Nephron (organoid): ENCODE measurements at regions not wholly inside any gene's neighbourhood (a gene's known extent, or its start where the extent isn't known, plus 50 kb on each side); places are given as distances from the start of the nearest gene placed in this dataset.

Source experiments
- H3K27ac Mint-ChIP-seq, 3 experiments: 2 replicates each; pipeline ENCODE4 v1.8.0; 2020; ENCODE audit warnings: mixed read lengths in 3 of 3, mild to moderate bottlenecking in 2 of 3, moderate library complexity in 1 of 3
- H3K27me3 Mint-ChIP-seq: 2 replicates; pipeline ENCODE4 v1.8.0; 2021; ENCODE audit warnings: low read depth, mild to moderate bottlenecking, moderate library complexity, mixed read lengths
- H3K36me3 Mint-ChIP-seq: 2 replicates; pipeline ENCODE4 v1.8.0; 2020; ENCODE audit warnings: low read depth, mixed read lengths
- H3K4me1 Mint-ChIP-seq: 2 replicates; pipeline ENCODE4 v1.8.0; 2020; ENCODE audit warnings: mixed read lengths
- H3K4me3 Mint-ChIP-seq, 3 experiments: 2 replicates each; pipeline ENCODE4 v1.8.0; 2020; ENCODE audit warnings: mild to moderate bottlenecking in 3 of 3, mixed read lengths in 3 of 3, moderate library complexity in 2 of 3
- H3K9me3 Mint-ChIP-seq: 2 replicates; pipeline ENCODE4 v1.8.0; 2020; ENCODE audit warnings: mixed read lengths
- CTCF ChIP-seq, 3 experiments: fragments of 200-600 bp; sonication (generic); IDR thresholded peaks; one replicate each; pipeline ENCODE4 v1.5.0; 2021; ENCODE audit warnings: antibody characterized with exemption in 3 of 3; ENCODE audit not compliant: unreplicated experiment in 3 of 3

- H3K9me3 Mint-ChIP-seq, result peaks cover 8% of the 10 kb centered on the region
These were observed 81.9 kb downstream of the SLC4A3 start for GRCh38 chr2:219709331-219709761.

GRCh38 chr2:219713110-219713509, 85.7 kb downstream of the SLC4A3 start:
- Mint-ChIP-seq H3K4me3 (no peak overlapping the region), H3K36me3 (no peaks in the 10 kb centered on the region), H3K27me3 (peaks cover 15% of the 10 kb centered on the region), H3K4me1 (peaks cover 11% of the 10 kb centered on the region), H3K27ac (no peak overlapping the region), H3K9me3 (peaks cover 8% of the 10 kb centered on the region)
- no peak for TF ChIP-seq CTCF (IDR thresholded peaks at IDR 0.05; ENCODE audit: unreplicated experiment in 3 of 3)

More at GRCh38 chr2:219709331-219709761, 81.9 kb downstream of the SLC4A3 start:
- no peaks in the 10 kb centered on the region for H3K36me3 Mint-ChIP-seq
- peak overlapping the region in 1 of 3 experiments; percentile 39 for H3K27ac Mint-ChIP-seq
- peaks cover 9% of the 10 kb centered on the region for H3K27me3 Mint-ChIP-seq
- H3K4me1 Mint-ChIP-seq, result peaks cover 38% of the 10 kb centered on the region
- peak overlapping the region in 1 of 3 experiments; percentile 24 for H3K4me3 Mint-ChIP-seq
- TF ChIP-seq CTCF (IDR thresholded peaks at IDR 0.05; ENCODE audit: unreplicated experiment in 3 of 3), result no peak

- Mint-ChIP-seq H3K27me3 (peaks cover 15% of the 10 kb centered on the region), H3K4me3 (no peak overlapping the region), H3K27ac (no peak overlapping the region), H3K9me3 (peaks cover 6% of the 10 kb centered on the region), H3K4me1 (peaks cover 8% of the 10 kb centered on the region), H3K36me3 (no peaks in the 10 kb centered on the region)
- TF ChIP-seq CTCF (IDR thresholded peaks at IDR 0.05; ENCODE audit: unreplicated experiment in 3 of 3), result no peak
These were observed 87.4 kb downstream of the SLC4A3 start for GRCh38 chr2:219714681-219715400.

- no peak overlapping the region for H3K4me3 Mint-ChIP-seq
- peaks cover 2% of the 10 kb centered on the region for H3K9me3 Mint-ChIP-seq
- no peak for TF ChIP-seq CTCF (IDR thresholded peaks at IDR 0.05; ENCODE audit: unreplicated experiment in 3 of 3)
- peaks cover 8% of the 10 kb centered on the region for H3K4me1 Mint-ChIP-seq
- no peaks in the 10 kb centered on the region for H3K36me3 Mint-ChIP-seq
- no peak overlapping the region for H3K27ac Mint-ChIP-seq
- H3K27me3 Mint-ChIP-seq, result peaks cover 15% of the 10 kb centered on the region
These were observed 90.6 kb downstream of the SLC4A3 start for GRCh38 chr2:219718066-219718465.

GRCh38 chr2:219719521-219719920, 92.1 kb downstream of the SLC4A3 start:
- no peak overlapping the region for H3K4me3 Mint-ChIP-seq
- TF ChIP-seq CTCF (IDR thresholded peaks at IDR 0.05; ENCODE audit: unreplicated experiment in 3 of 3), result no peak
- H3K9me3 Mint-ChIP-seq, result no peaks in the 10 kb centered on the region
- peak overlapping the region in 1 of 3 experiments; percentile 4 for H3K27ac Mint-ChIP-seq
- peaks cover 11% of the 10 kb centered on the region for H3K27me3 Mint-ChIP-seq
- peaks cover 8% of the 10 kb centered on the region for H3K4me1 Mint-ChIP-seq
- H3K36me3 Mint-ChIP-seq, result no peaks in the 10 kb centered on the region

- no peak for TF ChIP-seq CTCF (IDR thresholded peaks at IDR 0.05; ENCODE audit: unreplicated experiment in 3 of 3)
- Mint-ChIP-seq H3K4me3 (no peak overlapping the region), H3K27ac (no peak overlapping the region)
These were observed 93.5 kb downstream of the SLC4A3 start for GRCh38 chr2:219720956-219721355.

More at GRCh38 chr2:219720956-219721355, 93.5 kb downstream of the SLC4A3 start:
- Mint-ChIP-seq H3K27me3 (peaks cover 5% of the 10 kb centered on the region), H3K9me3 (no peaks in the 10 kb centered on the region), H3K36me3 (no peaks in the 10 kb centered on the region), H3K4me1 (peaks cover 8% of the 10 kb centered on the region)
